Stomach (tissue), 8 donors: ENCODE measurements at regions not wholly inside any gene's neighbourhood (a gene's known extent, or its start where the extent isn't known, plus 50 kb on each side); places are given as distances from the start of the nearest gene placed in this dataset.

Experiments
- DNase-seq, 2 donors: peaks; one replicate each; pipeline versions ENCODE4 v3.0.0 to v3.0.0-alpha.2; 2013 to 2019
- H3K27ac ChIP-seq, 5 donors: fragments of 200-600 bp in 4 of 5; sonication (generic) in 4 of 5; one replicate each; pipeline ENCODE4 v1.5.1; 2013 to 2019; ENCODE audit warnings: mild to moderate bottlenecking in 1 of 5, moderate library complexity in 1 of 5
- H3K27me3 ChIP-seq, 3 donors: fragments of 200-600 bp; sonication (generic); one replicate each; pipeline ENCODE4 v1.5.1; 2017 to 2019; ENCODE audit warnings: mixed run types in 1 of 3
- H3K36me3 ChIP-seq, 4 donors: fragments of 200-600 bp; sonication (generic); 1 replicate in 3 of 4; 2 replicates in 1 of 4; pipeline ENCODE4 v1.5.1; 2016 to 2019
- H3K4me1 ChIP-seq, 4 donors: fragments of 200-600 bp; sonication (generic); one replicate each; pipeline ENCODE4 v1.5.1; 2016 to 2019
- H3K4me3 ChIP-seq, 4 donors: fragments of 200-600 bp; sonication (generic) in 3 of 4; one replicate each; pipeline ENCODE4 v1.5.1; 2016 to 2019; ENCODE audit warnings: mild to moderate bottlenecking in 1 of 4
- H3K9me3 ChIP-seq, 4 donors: fragments of 200-600 bp; sonication (generic); one replicate each; pipeline ENCODE4 v1.5.1; 2016 to 2019
- EP300 ChIP-seq: sonication (generic); formaldehyde crosslinking; IDR thresholded peaks from one replicate; pipeline ENCODE4 v1.6.1; 2017; ENCODE audit warnings: antibody characterized with exemption
- POLR2A ChIP-seq, 4 donors: fragments of 450-650 bp; IDR thresholded peaks; one replicate each; pipeline ENCODE4 v1.6.1; 2016; ENCODE audit warnings: antibody characterized with exemption in 4 of 4, control low read depth in 2 of 4, mild to moderate bottlenecking in 1 of 4, moderate library complexity in 1 of 4
- POLR2AphosphoS5 ChIP-seq, 3 donors: sonication (generic); formaldehyde crosslinking; IDR thresholded peaks; one replicate each; pipeline ENCODE4 v1.6.1; 2016; ENCODE audit warnings: antibody characterized with exemption in 3 of 3
- WGBS, 5 donors: extraction: QIAGEN DNeasy Blood & Tissue Kit in 3 of 5; methylation state at CpG; one replicate each; pipeline versions ENCODE4 v1.1.5 to v1.1.7; 2013 to 2018; 5-methylcytosine and 5-hydroxymethylcytosine counted together
- intact Hi-C: fragments of 100-400 bp; cut with DNase I; formaldehyde crosslinking; loops from one replicate; pipeline ENCODE4 v1.15.1; 2023; ENCODE audit warnings: low total_unique reads
- TF ChIP-seq, protein P1 (sequence below), 7 experiments: fragments of 450-650 bp in 4 of 7; fragments of 200-600 bp in 3 of 7; sonication (generic) in 3 of 7; IDR thresholded peaks; one replicate each; pipeline ENCODE4 v1.5.1; 2016 to 2019; ENCODE audit warnings: antibody characterized with exemption in 7 of 7, control low read depth in 2 of 7, mild to moderate bottlenecking in 1 of 7
- donor health status: healthy with polysubstance abuse.
- donor health status: Bipolar disorder and iron deficiency.
- donor health status: healthy.

GRCh38 chr4:53902786-53903185 lies 161.6 kb downstream of the CHIC2 start:
- TF ChIP-seq POLR2A (IDR thresholded peaks at IDR 0.05) (no peak), EP300 (no peak), POLR2AphosphoS5 (IDR thresholded peaks at IDR 0.05) (no peak)
- TF ChIP-seq, protein P1, sequence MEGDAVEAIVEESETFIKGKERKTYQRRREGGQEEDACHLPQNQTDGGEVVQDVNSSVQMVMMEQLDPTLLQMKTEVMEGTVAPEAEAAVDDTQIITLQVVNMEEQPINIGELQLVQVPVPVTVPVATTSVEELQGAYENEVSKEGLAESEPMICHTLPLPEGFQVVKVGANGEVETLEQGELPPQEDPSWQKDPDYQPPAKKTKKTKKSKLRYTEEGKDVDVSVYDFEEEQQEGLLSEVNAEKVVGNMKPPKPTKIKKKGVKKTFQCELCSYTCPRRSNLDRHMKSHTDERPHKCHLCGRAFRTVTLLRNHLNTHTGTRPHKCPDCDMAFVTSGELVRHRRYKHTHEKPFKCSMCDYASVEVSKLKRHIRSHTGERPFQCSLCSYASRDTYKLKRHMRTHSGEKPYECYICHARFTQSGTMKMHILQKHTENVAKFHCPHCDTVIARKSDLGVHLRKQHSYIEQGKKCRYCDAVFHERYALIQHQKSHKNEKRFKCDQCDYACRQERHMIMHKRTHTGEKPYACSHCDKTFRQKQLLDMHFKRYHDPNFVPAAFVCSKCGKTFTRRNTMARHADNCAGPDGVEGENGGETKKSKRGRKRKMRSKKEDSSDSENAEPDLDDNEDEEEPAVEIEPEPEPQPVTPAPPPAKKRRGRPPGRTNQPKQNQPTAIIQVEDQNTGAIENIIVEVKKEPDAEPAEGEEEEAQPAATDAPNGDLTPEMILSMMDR (IDR thresholded peaks at IDR 0.05), result no peak
- no peak overlapping the region for H3K27ac ChIP-seq
- H3K36me3 ChIP-seq, result no peaks in the 10 kb centered on the region
- intact Hi-C loops, result no loop called here
- DNase-seq, result no peak
- H3K9me3 ChIP-seq, result no peaks in the 10 kb centered on the region
- no peak overlapping the region for H3K4me3 ChIP-seq
- H3K27me3 ChIP-seq, result peaks cover 0 to 45% (median 0%) of the 10 kb centered on the region in 3 donors
- 78 to 88% (median 83%) methylated on average over 2 of the region's 2 CpGs for WGBS, 5 donors
- peaks cover 0 to 14% (median 11%) of the 10 kb centered on the region in 4 donors for H3K4me1 ChIP-seq

DNA sequence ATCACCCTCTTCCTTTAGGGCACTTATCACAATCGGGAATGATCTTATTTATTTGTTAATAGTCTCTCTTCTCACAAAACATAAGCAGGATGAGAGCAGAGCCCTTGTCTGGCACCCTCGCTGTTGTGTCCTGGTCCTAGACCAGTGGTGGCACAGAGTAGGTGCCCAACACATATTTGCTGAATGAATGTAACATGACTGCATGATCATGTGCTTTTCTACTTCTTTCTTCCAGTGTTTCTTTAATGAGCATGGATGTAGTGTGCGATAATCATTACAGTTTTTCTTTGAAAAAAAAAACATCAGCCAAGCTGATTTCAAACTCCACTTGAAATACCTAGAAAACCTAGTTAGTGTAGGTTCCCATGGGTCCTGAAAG lies 164.1 kb downstream of the CHIC2 start:
- intact Hi-C loops, result no loop called here

DNA sequence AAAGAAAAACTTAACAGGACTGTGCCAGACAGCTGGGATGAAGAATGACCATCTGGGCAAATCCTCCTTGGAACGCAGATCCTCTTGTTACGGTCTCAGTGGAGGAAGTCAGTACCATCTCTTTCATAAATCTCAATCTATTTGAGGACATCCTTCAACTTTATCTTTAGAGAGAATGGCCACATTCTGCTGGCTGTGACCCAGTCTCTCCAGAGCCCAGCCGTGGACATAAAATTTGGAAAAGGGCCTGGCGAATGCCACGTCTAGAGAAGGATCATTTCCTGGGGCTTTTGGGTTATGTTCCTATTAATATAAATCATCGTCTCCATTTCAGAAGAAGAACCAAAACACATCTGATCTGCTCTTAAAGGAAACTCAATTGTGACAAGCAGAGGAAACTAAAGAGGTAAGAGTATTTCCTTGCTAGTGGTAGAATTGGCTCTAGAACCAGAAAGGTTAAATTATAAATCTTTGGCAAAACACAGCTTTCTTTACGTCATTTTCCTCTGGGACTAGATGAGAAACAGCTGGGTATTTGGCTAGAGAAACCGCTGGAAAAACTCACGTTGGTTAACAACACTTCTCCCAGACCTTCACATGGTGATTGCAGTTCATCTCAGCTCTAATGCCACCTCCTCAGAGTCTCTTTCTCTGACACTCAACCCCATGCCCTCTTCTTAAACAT lies 164.7 kb downstream of the CHIC2 start:
- Histone ChIP-seq H3K36me3 (no peaks in the 10 kb centered on the region), H3K4me3 (no peak overlapping the region), H3K27me3 (peaks cover 0 to 22% (median 0%) of the 10 kb centered on the region in 3 donors), H3K4me1 (peaks cover 0 to 4% (median 0%) of the 10 kb centered on the region in 4 donors), H3K27ac (peak overlapping the region in 3 of 5 donors; percentile 43 to 76 (median 51)), H3K9me3 (no peaks in the 10 kb centered on the region)
- 46 to 60% (median 52%) methylated on average over 9 of the region's 9 CpGs for WGBS, 5 donors
- TF ChIP-seq EP300, result no peak
- TF ChIP-seq POLR2A (IDR thresholded peaks at IDR 0.05), result no peak
- TF ChIP-seq, protein P1 (IDR thresholded peaks at IDR 0.05), result no peak
- TF ChIP-seq POLR2AphosphoS5 (IDR thresholded peaks at IDR 0.05), result no peak
- DNase-seq, result peak in 1 of 2 donors; percentile 71
- intact Hi-C loops, result no loop called here

More for the DNA sequence above, 164.1 kb downstream of the CHIC2 start:
- peak overlapping the region in 3 of 5 donors; percentile 43 to 76 (median 51) for H3K27ac ChIP-seq
- TF ChIP-seq, protein P1 (IDR thresholded peaks at IDR 0.05), result no peak
- no peak for TF ChIP-seq POLR2AphosphoS5 (IDR thresholded peaks at IDR 0.05)
- TF ChIP-seq POLR2A (IDR thresholded peaks at IDR 0.05), result no peak
- no peak for TF ChIP-seq EP300
- H3K9me3 ChIP-seq, result no peaks in the 10 kb centered on the region
- H3K27me3 ChIP-seq, result peaks cover 0 to 22% (median 0%) of the 10 kb centered on the region in 3 donors
- no peak for DNase-seq
- H3K36me3 ChIP-seq, result no peaks in the 10 kb centered on the region
- 73 to 82% (median 75%) methylated on average over 3 of the region's 3 CpGs for WGBS, 5 donors
- H3K4me1 ChIP-seq, result peaks cover 0 to 4% (median 0%) of the 10 kb centered on the region in 4 donors
- H3K4me3 ChIP-seq, result no peak overlapping the region

DNA sequence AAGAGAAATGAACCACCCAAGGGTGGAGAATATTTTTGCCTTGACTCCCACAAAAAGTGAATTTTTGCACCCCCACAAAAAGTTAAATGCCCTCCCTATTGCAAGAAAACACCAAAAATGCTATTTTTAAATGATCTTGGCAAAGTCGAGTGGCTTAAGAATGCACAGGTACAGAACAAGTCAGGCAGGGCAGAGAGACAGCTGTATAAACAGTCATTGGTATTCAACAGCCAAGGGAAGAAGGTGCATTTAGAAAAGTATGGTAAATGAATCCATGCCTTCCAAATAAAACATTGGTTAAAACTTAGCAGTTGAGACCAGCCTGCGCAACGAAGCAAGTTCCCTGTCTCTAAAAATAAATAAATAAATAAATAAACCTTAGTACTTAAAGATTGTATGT lies 169.3 kb downstream of the CHIC2 start:
- H3K9me3 ChIP-seq, result no peaks in the 10 kb centered on the region
- no peaks in the 10 kb centered on the region for H3K27me3 ChIP-seq
- no peak overlapping the region for H3K27ac ChIP-seq
- no peaks in the 10 kb centered on the region for H3K36me3 ChIP-seq
- intact Hi-C loops, result no loop called here
- H3K4me3 ChIP-seq, result no peak overlapping the region
- TF ChIP-seq EP300 (no peak), POLR2A (IDR thresholded peaks at IDR 0.05) (no peak), POLR2AphosphoS5 (IDR thresholded peaks at IDR 0.05) (no peak)
- TF ChIP-seq, protein P1 (IDR thresholded peaks at IDR 0.05), result no peak
- no peak for DNase-seq
- H3K4me1 ChIP-seq, result peaks cover 0 to 4% (median under 1%) of the 10 kb centered on the region in 4 donors
- WGBS, 5 donors, result 38 to 57% (median 45%) methylated on average over 3 of the region's 3 CpGs
